K562 (cell line): ENCODE measurements at regions not wholly inside any gene's neighbourhood (a gene's known extent, or its start where the extent isn't known, plus 50 kb on each side); places are given as distances from the start of the nearest gene placed in this dataset.

Experiments used
- ATAC-seq: fragments of 200-7000 bp; cut with Tn5 transposase; 3 replicates; pipeline ENCODE4 v1.9.1; 2020; ENCODE audit warnings: moderate library complexity
- BruUV-seq: library from RNA; stranded (reverse); fragments of 400-500 nt; replicated peaks from 2 replicates; lab custom pipeline; 2021; lab: Mats Ljungman, UMichigan
- CTCF ChIA-PET: fragments of 300-600 bp; formaldehyde crosslinking; extraction: SDS; loops from one replicate; lab custom pipeline; 2021; ENCODE audit warnings: low intra/inter-chr PET ratio; lab: Yijun Ruan, JAX
- POLR2A ChIA-PET: fragments of 300-600, 350-650 bp; sonication (Branson Sonifier 250); formaldehyde crosslinking; extraction: SDS; loops from one replicate; lab custom pipeline; 2021; ENCODE audit warnings: antibody characterized with exemption, inconsistent platforms; lab: Yijun Ruan, JAX
- DNase-seq, 4 experiments: peaks; one replicate each; pipeline versions ENCODE4 v3.0.0 to v3.0.0-alpha.2; 2011 to 2018; ENCODE audit warnings: low spot score in 3 of 4, mixed read lengths in 3 of 4; ENCODE audit errors: extremely low read depth in 1 of 4
- FAIRE-seq: peaks from 2 replicates; lab custom pipeline; 2011; peaks lifted over from hg19 to GRCh38; lab: Jason Lieb, UNC
- H2AFZ ChIP-seq: 2 replicates; pipeline ENCODE4 v1.6.0; 2011; ENCODE audit warnings: low read depth, low read length, control low read depth, inconsistent platforms
- H3K27ac ChIP-seq: fragments of 200-600 bp; 3 replicates; pipeline ENCODE4 v1.8.0; 2011; ENCODE audit warnings: low read depth, mild to moderate bottlenecking, control low read depth, inconsistent platforms, low read length, moderate library complexity, mixed read lengths; ENCODE audit errors: extremely low read depth
- H3K27me3 ChIP-seq, 2 experiments: fragments of 300-600 bp in 1 of 2; 2 replicates in 1 of 2; 3 replicates in 1 of 2; pipeline versions ENCODE4 v1.6.0 to v1.8.0; 2011; ENCODE audit warnings: inconsistent platforms in 2 of 2, low read length in 2 of 2, mild to moderate bottlenecking in 1 of 2, mixed read lengths in 1 of 2, moderate library complexity in 1 of 2; ENCODE audit not compliant: control insufficient read depth in 2 of 2, insufficient read depth in 2 of 2
- H3K36me3 ChIP-seq: fragments of 300-600 bp; 3 replicates; pipeline ENCODE4 v1.8.0; 2011; ENCODE audit warnings: mild to moderate bottlenecking, low read length, inconsistent platforms; ENCODE audit not compliant: control insufficient read depth, insufficient read depth
- H3K4me1 ChIP-seq, 2 experiments: fragments of 200-600 bp in 1 of 2; replicated peaks in 1 of 2; 2 replicates in 1 of 2; 3 replicates in 1 of 2; pipeline versions ENCODE4 v1.5.1 to v1.8.0; 2011; ENCODE audit warnings: inconsistent platforms in 2 of 2, low read length in 2 of 2, mild to moderate bottlenecking in 1 of 2, mixed read lengths in 1 of 2, moderate library complexity in 1 of 2; ENCODE audit not compliant: control insufficient read depth in 2 of 2, insufficient read depth in 2 of 2
- H3K4me2 ChIP-seq: 2 replicates; pipeline ENCODE4 v1.6.1; 2011; ENCODE audit warnings: low read length, control low read depth, inconsistent platforms, mixed read lengths; ENCODE audit not compliant: insufficient read depth
- H3K4me3 ChIP-seq: fragments of 200-600 bp; sonication (generic), shearing (Covaris generic); 2 replicates; pipeline ENCODE4 v1.5.1; 2016; ENCODE audit warnings: control low read depth, inconsistent platforms
- H3K79me2 ChIP-seq: fragments of 200-600 bp; 3 replicates; pipeline ENCODE4 v1.8.0; 2011; ENCODE audit warnings: low read length, inconsistent platforms; ENCODE audit not compliant: control insufficient read depth, insufficient read depth
- H3K9ac ChIP-seq, 2 experiments: 2 replicates each; pipeline versions ENCODE4 v1.6.0 to v1.6.1; 2011; ENCODE audit warnings: low read depth in 2 of 2, low read length in 2 of 2, control low read depth in 1 of 2, inconsistent platforms in 1 of 2, mild to moderate bottlenecking in 1 of 2, mixed read lengths in 1 of 2; ENCODE audit not compliant: insufficient read depth in 1 of 2
- H3K9me1 ChIP-seq: one replicate; pipeline ENCODE4 v1.6.0; 2011; ENCODE audit warnings: inconsistent platforms, mild to moderate bottlenecking, low read length, moderate library complexity; ENCODE audit not compliant: control insufficient read depth, insufficient read depth
- H3K9me3 ChIP-seq: replicated peaks from 2 replicates; pipeline ENCODE4 v1.5.1; 2011; ENCODE audit warnings: low read depth, low read length, inconsistent platforms; ENCODE audit not compliant: control insufficient read depth, insufficient read depth
- H4K20me1 ChIP-seq: replicated peaks from 2 replicates; pipeline ENCODE4 v1.6.1; 2011; ENCODE audit warnings: low read length, inconsistent platforms, mixed read lengths; ENCODE audit not compliant: control insufficient read depth, insufficient read depth
- CBX1 ChIP-seq: sonication (generic); IDR thresholded peaks from 2 replicates; pipeline ENCODE4 v1.6.1; 2016; ENCODE audit warnings: antibody characterized with exemption, low read depth, mild to moderate bottlenecking
- CC2D1A ChIP-seq: fragments of 450-650 bp; IDR thresholded peaks from 2 replicates; pipeline ENCODE4 v1.6.1; 2017; ENCODE audit warnings: mild to moderate bottlenecking
- GTF2E2 ChIP-seq: fragments of 200-800 bp; sonication (Bioruptor generic); IDR thresholded peaks from 2 replicates; pipeline ENCODE4 v1.6.1; 2016; ENCODE audit warnings: missing genetic modification characterization, missing compliant biosample characterization
- HMBOX1 ChIP-seq: sonication (generic); IDR thresholded peaks from 2 replicates; pipeline ENCODE4 v1.6.1; 2016
- NFE2 ChIP-seq: IDR thresholded peaks from 2 replicates; pipeline ENCODE4 v1.6.1; 2014; ENCODE audit warnings: antibody characterized with exemption, low read depth
- NFXL1 ChIP-seq: fragments of 450-650 bp; formaldehyde crosslinking; IDR thresholded peaks from 2 replicates; pipeline ENCODE4 v1.4.0; 2021; ENCODE audit warnings: mild to moderate bottlenecking
- RNF219 ChIP-seq: fragments of 250-450 bp; sonication (Bioruptor Pico); IDR thresholded peaks from 2 replicates; pipeline ENCODE4 v1.5.0; 2022; ENCODE audit warnings: mild to moderate bottlenecking
- STAT5B ChIP-seq: fragments of 250-450 bp; sonication (Bioruptor Pico); IDR thresholded peaks from 2 replicates; pipeline ENCODE4 v1.8.0; 2021; ENCODE audit warnings: mild to moderate bottlenecking, inconsistent platforms
- TCF7 ChIP-seq: sonication (generic); IDR thresholded peaks from 2 replicates; pipeline ENCODE4 v1.6.1; 2016; ENCODE audit warnings: antibody characterized with exemption, borderline replicate concordance
- ZBTB11 ChIP-seq, 3 experiments: fragments of 200-800 bp in 1 of 3; fragments of 250-450 bp in 1 of 3; fragments of 450-650 bp in 1 of 3; sonication (Bioruptor Pico) in 1 of 3; sonication (Bioruptor generic) in 1 of 3; formaldehyde crosslinking in 1 of 3; IDR thresholded peaks; 2 replicates each; pipeline versions ENCODE4 v1.6.1 to v1.8.0; 2016 to 2022; ENCODE audit warnings: mild to moderate bottlenecking in 2 of 3, missing genetic modification characterization in 2 of 3, missing compliant biosample characterization in 1 of 3, moderate library complexity in 1 of 3
- ZBTB12 ChIP-seq: fragments of 250-450 bp; sonication (Bioruptor Pico); IDR thresholded peaks from 2 replicates; pipeline ENCODE4 v1.4.0; 2020
- ZNF274 ChIP-seq: IDR thresholded peaks from 2 replicates; pipeline ENCODE4 v1.6.1; 2011; ENCODE audit warnings: low read depth, mild to moderate bottlenecking, low read length, moderate library complexity, borderline replicate concordance
- ZNF324 ChIP-seq: fragments of 250-450 bp; sonication (Bioruptor Pico); IDR thresholded peaks from 2 replicates; pipeline ENCODE4 v1.4.0; 2020; ENCODE audit warnings: mild to moderate bottlenecking
- ZNF449 ChIP-seq: fragments of 250-450 bp; sonication (Bioruptor Pico); IDR thresholded peaks from 2 replicates; pipeline ENCODE4 v1.8.0; 2022; ENCODE audit warnings: moderate library complexity, mild to moderate bottlenecking, inconsistent platforms
- WGBS: fragments of 100-300 bp; shearing (Covaris generic); methylation state at CpG from one replicate; pipeline ENCODE4 v1.1.6; 2016; ENCODE audit warnings: low coverage, mixed read lengths; ENCODE audit not compliant: insufficient coverage; ENCODE audit errors: missing lambda C conversion rate; 5-methylcytosine and 5-hydroxymethylcytosine counted together
- in situ Hi-C: fragments of 300-500 bp; cut with MboI; formaldehyde crosslinking; loops from 4 replicates; pipeline ENCODE4 v1.15.0; 2018; ENCODE audit warnings: inconsistent platforms, mixed read lengths
- intact Hi-C: fragments of 100-400 bp; cut with micrococcal nuclease; formaldehyde crosslinking; loops from 2 replicates; pipeline ENCODE4 v1.14.2; 2022

- no peaks in the 10 kb centered on the region for H3K79me2 ChIP-seq
- POLR2A ChIA-PET: interaction anchor here (0.7 to 1.0 kb wide), 2 partner anchors 31 to 491 kb away, joined by 3 read pairs; no protein-coding TSS in a partner anchor
- DNase-seq (no peak), ATAC-seq (no peak), FAIRE-seq (no peak)
- no peak overlapping the region for H3K27ac ChIP-seq
- no peak overlapping the region for H3K9ac ChIP-seq
- BruUV-seq: no TSS peak
- no peak overlapping the region for H2AFZ ChIP-seq
- no peaks in the 10 kb centered on the region; the same call in 1 of the 2 replicates for H4K20me1 ChIP-seq
- H3K4me2 ChIP-seq: no peak overlapping the region
- in situ Hi-C loops: no loop called here
- peaks cover 11 to 23% of the 10 kb centered on the region in 2 experiments; a peak in 3 of 5 replicates for H3K27me3 ChIP-seq
- CTCF ChIA-PET: no interaction called here
- no peaks in the 10 kb centered on the region for H3K36me3 ChIP-seq
- H3K4me3 ChIP-seq: no peak overlapping the region
- intact Hi-C loops: no loop called here
- peaks cover 0 to 3% of the 10 kb centered on the region in 2 experiments; a peak in 1 of 5 replicates for H3K4me1 ChIP-seq
- WGBS: under 1% methylated on average over 13 of the region's 13 CpGs
- H3K9me3 ChIP-seq: no peaks in the 10 kb centered on the region
- no peaks in the 10 kb centered on the region for H3K9me1 ChIP-seq
- TF ChIP-seq RNF219 (CRISPR knock-in tag) (no peak), ZNF324 (CRISPR knock-in tag) (no peak), STAT5B (CRISPR knock-in tag) (no peak), NFE2 (no peak), CC2D1A (no peak), ZBTB11 (CRISPR knock-in tag; IDR thresholded peaks at IDR 0.05) (no peak), ZNF274 (no peak), HMBOX1 (no peak), TCF7 (no peak), CBX1 (no peak), ZBTB12 (CRISPR knock-in tag) (no peak), GTF2E2 (no peak), NFXL1 (no peak), ZNF449 (CRISPR knock-in tag) (no peak)
Observed at GRCh38 chr19:33878030-33878544, 81.4 kb downstream of the KCTD15 start.
